ENCODE measurements at regions not wholly inside any gene's neighbourhood (a gene's known extent, or its start where the extent isn't known, plus 50 kb on each side); places are given as distances from the start of the nearest gene placed in this dataset.

GRCh38 chr14:85766295-85766694, 236.4 kb downstream of the FLRT2 start:
- no peak for TF ChIP-seq CTCF (IDR thresholded peaks at IDR 0.05)
- no peak for TF ChIP-seq POLR2A (IDR thresholded peaks at IDR 0.05)
- no peak for TF ChIP-seq EP300 (IDR thresholded peaks at IDR 0.05)
